HCT116 (cell line): ENCODE measurements at regions not wholly inside any gene's neighbourhood (a gene's known extent, or its start where the extent isn't known, plus 50 kb on each side); places are given as distances from the start of the nearest gene placed in this dataset.

Source experiments
- CTCF ChIP-seq, 3 experiments: fragments of 200-600 bp in 1 of 3; sonication (generic) in 1 of 3; IDR thresholded peaks in 2 of 3; conservative IDR thresholded peaks in 1 of 3; 2 replicates each; pipeline ENCODE4 v1.5.1; 2012 to 2017; ENCODE audit warnings: low read depth in 2 of 3, low read length in 2 of 3, antibody characterized with exemption in 1 of 3, borderline replicate concordance in 1 of 3, control low read depth in 1 of 3, mild to moderate bottlenecking in 1 of 3, mixed read lengths in 1 of 3, mixed run types in 1 of 3, moderate library complexity in 1 of 3; ENCODE audit not compliant: insufficient read depth in 1 of 3
- POLR2A ChIP-seq: IDR thresholded peaks from 2 replicates; pipeline ENCODE4 v1.7.0; 2011; ENCODE audit warnings: borderline replicate concordance; ENCODE audit not compliant: insufficient read depth, insufficient read length; ENCODE audit errors: extremely low read depth
- SP1 ChIP-seq: IDR thresholded peaks from 2 replicates; pipeline ENCODE4 v1.6.1; 2012; ENCODE audit warnings: low read depth
- TCF7L2 ChIP-seq: IDR thresholded peaks from 2 replicates; pipeline ENCODE4 v1.7.0; 2011; ENCODE audit warnings: borderline replicate concordance, inconsistent platforms; ENCODE audit not compliant: insufficient read depth, insufficient read length; ENCODE audit errors: extremely low read depth

DNA sequence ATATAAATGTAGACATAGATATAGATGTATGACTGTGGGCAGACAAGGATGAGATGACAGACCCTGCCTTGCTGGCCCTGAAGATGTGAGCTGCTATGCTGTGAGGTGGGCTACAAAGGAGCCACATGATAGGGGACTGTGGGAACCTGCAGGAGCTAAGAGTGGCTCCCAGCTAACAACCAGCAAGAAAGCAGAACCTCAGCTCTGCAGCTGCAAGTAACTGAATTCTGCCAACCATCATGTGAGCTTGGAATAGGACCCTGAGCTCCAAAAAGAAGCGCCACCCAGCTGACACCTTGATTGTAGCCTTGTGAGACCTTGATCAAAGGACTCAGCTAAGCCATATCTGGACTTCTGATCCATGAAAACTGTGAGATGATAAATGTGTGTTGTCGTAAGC is 123.3 kb upstream of the GRM7 start:
- TF ChIP-seq TCF7L2 (no peak), CTCF (IDR thresholded peaks at IDR 0.05 in 2 of 3, conservative IDR thresholded peaks at IDR 0.05 in 1 of 3; ENCODE audit: borderline replicate concordance in 1 of 3, insufficient read depth in 1 of 3, low read depth in 2 of 3, low read length in 2 of 3) (no peak), POLR2A (no peak), SP1 (no peak)
